ENCODE measurements at regions not wholly inside any gene's neighbourhood (a gene's known extent, or its start where the extent isn't known, plus 50 kb on each side); places are given as distances from the start of the nearest gene placed in this dataset.
A peak's percentile ranks its signal among the peaks of the same experiment; 100 is the strongest.

DNA sequence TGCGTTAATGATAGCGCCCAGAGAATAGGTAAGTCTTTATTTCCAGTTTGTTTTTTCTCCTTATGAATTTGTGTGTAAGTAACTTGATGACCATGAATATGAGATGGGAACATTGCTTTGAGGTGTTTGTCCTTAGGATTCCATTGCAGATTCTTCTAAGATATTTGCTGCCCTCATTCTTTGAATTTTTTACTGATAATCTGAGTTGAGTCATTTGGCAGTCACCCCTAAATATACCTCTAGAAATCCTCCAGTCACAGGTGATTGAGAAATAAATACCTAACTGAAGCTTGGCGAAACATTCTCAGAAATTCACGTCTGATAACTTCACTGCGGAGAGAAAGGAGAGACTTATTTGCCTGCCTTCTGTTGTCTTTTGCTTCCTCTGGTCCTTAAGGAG lies 345.5 kb downstream of the SQOR start:
- Histone ChIP-seq H3K4me1 (ENCODE audit: control insufficient read depth in 5 of 5, insufficient read depth in 5 of 5, low read length in 5 of 5) (no peaks in the 10 kb centered on the region), H3K4me3 (ENCODE audit: low read depth in 1 of 5, low read length in 5 of 5) (no peak overlapping the region), H3K36me3 (ENCODE audit: control insufficient read depth in 5 of 5, insufficient read depth in 5 of 5, low read length in 5 of 5) (no peaks in the 10 kb centered on the region), H3K9me3 (ENCODE audit: control insufficient read depth in 5 of 5, low read length in 5 of 5) (no peaks in the 10 kb centered on the region), H3K9ac (ENCODE audit: low read length in 5 of 5) (no peak overlapping the region), H3K27ac (ENCODE audit: low read depth, low read length) (no peak overlapping the region), H3K27me3 (ENCODE audit: control insufficient read depth in 5 of 5, insufficient read depth in 4 of 5, low read length in 5 of 5) (no peaks in the 10 kb centered on the region)

GRCh38 chr15:45981625-45982024 lies 346.8 kb downstream of the SQOR start:
- Histone ChIP-seq H3K27me3 (ENCODE audit: control insufficient read depth in 5 of 5, insufficient read depth in 4 of 5, low read length in 5 of 5) (no peaks in the 10 kb centered on the region), H3K9me3 (ENCODE audit: control insufficient read depth in 5 of 5, low read length in 5 of 5) (peaks cover 0 to 4% (median 4%) of the 10 kb centered on the region in 5 donors), H3K4me1 (ENCODE audit: control insufficient read depth in 5 of 5, insufficient read depth in 5 of 5, low read length in 5 of 5) (no peaks in the 10 kb centered on the region), H3K4me3 (ENCODE audit: low read depth in 1 of 5, low read length in 5 of 5) (no peak overlapping the region), H3K36me3 (ENCODE audit: control insufficient read depth in 5 of 5, insufficient read depth in 5 of 5, low read length in 5 of 5) (no peaks in the 10 kb centered on the region), H3K9ac (ENCODE audit: low read length in 5 of 5) (no peak overlapping the region), H3K27ac (ENCODE audit: low read depth, low read length) (no peak overlapping the region)

DNA sequence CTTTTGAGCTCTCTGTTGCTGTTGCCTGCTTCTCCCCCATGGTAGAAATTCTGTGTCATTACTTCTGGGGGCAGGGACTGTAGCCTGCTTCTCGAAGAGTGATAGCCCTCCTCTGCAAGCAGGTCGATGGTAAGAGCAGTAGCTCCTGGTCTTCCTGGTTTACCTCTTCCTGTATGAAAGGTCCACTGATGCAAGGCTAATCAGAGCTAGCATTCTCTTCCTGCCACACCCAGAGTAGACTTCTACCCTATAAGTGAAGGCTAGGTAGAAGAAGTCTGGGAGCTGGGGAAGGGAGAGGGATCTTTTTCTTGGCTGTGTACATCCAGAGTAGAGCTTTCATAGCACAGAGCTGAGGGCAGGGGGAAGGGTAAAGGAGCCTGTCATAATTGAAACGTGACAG lies 357.0 kb downstream of the SQOR start:
- Histone ChIP-seq H3K4me1 (ENCODE audit: control insufficient read depth in 5 of 5, insufficient read depth in 5 of 5, low read length in 5 of 5) (peaks cover 0 to 10% (median 0%) of the 10 kb centered on the region in 5 donors), H3K27me3 (ENCODE audit: control insufficient read depth in 5 of 5, insufficient read depth in 4 of 5, low read length in 5 of 5) (no peaks in the 10 kb centered on the region), H3K36me3 (ENCODE audit: control insufficient read depth in 5 of 5, insufficient read depth in 5 of 5, low read length in 5 of 5) (no peaks in the 10 kb centered on the region), H3K9me3 (ENCODE audit: control insufficient read depth in 5 of 5, low read length in 5 of 5) (peaks cover 0 to 7% (median 4%) of the 10 kb centered on the region in 5 donors), H3K27ac (ENCODE audit: low read depth, low read length) (no peak overlapping the region), H3K9ac (ENCODE audit: low read length in 5 of 5) (no peak overlapping the region), H3K4me3 (ENCODE audit: low read depth in 1 of 5, low read length in 5 of 5) (no peak overlapping the region)

DNA sequence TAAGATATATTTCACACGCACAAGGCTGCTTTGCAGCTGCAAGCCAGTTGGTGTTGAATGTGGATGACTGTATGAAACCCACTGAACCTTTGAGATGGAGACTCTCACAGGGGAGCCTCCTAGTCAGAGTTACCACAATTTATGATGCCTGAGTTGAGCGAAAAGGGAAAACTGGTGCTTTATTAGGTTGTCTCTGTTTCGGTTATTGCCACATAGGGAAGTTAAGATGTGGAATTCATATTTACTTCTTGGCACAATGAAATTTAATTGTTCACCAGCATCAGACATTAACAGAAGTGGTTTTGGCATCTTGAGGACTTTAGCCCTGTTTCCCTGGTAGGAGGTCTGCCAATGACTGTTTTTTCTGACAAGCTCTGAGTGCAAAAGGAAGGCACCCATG lies 358.2 kb downstream of the SQOR start:
- Histone ChIP-seq H3K9ac (ENCODE audit: low read length in 5 of 5) (no peak overlapping the region), H3K4me3 (ENCODE audit: low read depth in 1 of 5, low read length in 5 of 5) (no peak overlapping the region), H3K4me1 (ENCODE audit: control insufficient read depth in 5 of 5, insufficient read depth in 5 of 5, low read length in 5 of 5) (peaks cover 0 to 10% (median 0%) of the 10 kb centered on the region in 5 donors), H3K36me3 (ENCODE audit: control insufficient read depth in 5 of 5, insufficient read depth in 5 of 5, low read length in 5 of 5) (no peaks in the 10 kb centered on the region), H3K9me3 (ENCODE audit: control insufficient read depth in 5 of 5, low read length in 5 of 5) (no peaks in the 10 kb centered on the region), H3K27ac (ENCODE audit: low read depth, low read length) (no peak overlapping the region), H3K27me3 (ENCODE audit: control insufficient read depth in 5 of 5, insufficient read depth in 4 of 5, low read length in 5 of 5) (no peaks in the 10 kb centered on the region)

- no peak overlapping the region for H3K27ac ChIP-seq (ENCODE audit: low read depth, low read length)
- H3K4me1 ChIP-seq (ENCODE audit: control insufficient read depth in 5 of 5, insufficient read depth in 5 of 5, low read length in 5 of 5), result peaks cover 0 to 10% (median 0%) of the 10 kb centered on the region in 5 donors
- H3K36me3 ChIP-seq (ENCODE audit: control insufficient read depth in 5 of 5, insufficient read depth in 5 of 5, low read length in 5 of 5), result no peaks in the 10 kb centered on the region
- H3K4me3 ChIP-seq (ENCODE audit: low read depth in 1 of 5, low read length in 5 of 5), result no peak overlapping the region
- H3K9ac ChIP-seq (ENCODE audit: low read length in 5 of 5), result no peak overlapping the region
- H3K27me3 ChIP-seq (ENCODE audit: control insufficient read depth in 5 of 5, insufficient read depth in 4 of 5, low read length in 5 of 5), result no peaks in the 10 kb centered on the region
- no peaks in the 10 kb centered on the region for H3K9me3 ChIP-seq (ENCODE audit: control insufficient read depth in 5 of 5, low read length in 5 of 5)
These were observed 358.7 kb downstream of the SQOR start for GRCh38 chr15:45993508-45993907.

DNA sequence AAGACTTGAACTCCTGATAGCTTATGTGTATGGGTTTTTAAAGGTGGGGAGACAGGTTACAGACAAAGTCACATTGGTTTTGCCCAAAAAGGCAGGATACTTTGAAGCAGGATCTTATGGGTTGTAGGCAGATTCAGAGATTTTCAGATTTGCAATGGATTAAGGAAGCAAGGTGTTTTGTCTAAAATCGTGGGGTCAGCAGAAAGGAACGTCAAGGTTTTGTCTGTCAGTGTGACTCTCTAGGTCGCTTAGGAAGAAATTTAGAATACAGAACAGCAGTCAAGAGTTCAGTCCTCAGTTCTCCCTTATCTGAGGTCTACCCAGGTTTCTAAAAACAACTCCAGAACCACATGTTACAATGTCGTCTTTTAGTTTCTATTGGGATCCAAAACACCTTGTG lies 361.0 kb downstream of the SQOR start:
- Histone ChIP-seq H3K4me3 (ENCODE audit: low read depth in 1 of 5, low read length in 5 of 5) (no peak overlapping the region), H3K36me3 (ENCODE audit: control insufficient read depth in 5 of 5, insufficient read depth in 5 of 5, low read length in 5 of 5) (no peaks in the 10 kb centered on the region), H3K9ac (ENCODE audit: low read length in 5 of 5) (no peak overlapping the region), H3K9me3 (ENCODE audit: control insufficient read depth in 5 of 5, low read length in 5 of 5) (peaks cover 0 to 2% (median 0%) of the 10 kb centered on the region in 5 donors), H3K4me1 (ENCODE audit: control insufficient read depth in 5 of 5, insufficient read depth in 5 of 5, low read length in 5 of 5) (peaks cover 0 to 10% (median 0%) of the 10 kb centered on the region in 5 donors), H3K27me3 (ENCODE audit: control insufficient read depth in 5 of 5, insufficient read depth in 4 of 5, low read length in 5 of 5) (no peaks in the 10 kb centered on the region), H3K27ac (ENCODE audit: low read depth, low read length) (no peak overlapping the region)

DNA sequence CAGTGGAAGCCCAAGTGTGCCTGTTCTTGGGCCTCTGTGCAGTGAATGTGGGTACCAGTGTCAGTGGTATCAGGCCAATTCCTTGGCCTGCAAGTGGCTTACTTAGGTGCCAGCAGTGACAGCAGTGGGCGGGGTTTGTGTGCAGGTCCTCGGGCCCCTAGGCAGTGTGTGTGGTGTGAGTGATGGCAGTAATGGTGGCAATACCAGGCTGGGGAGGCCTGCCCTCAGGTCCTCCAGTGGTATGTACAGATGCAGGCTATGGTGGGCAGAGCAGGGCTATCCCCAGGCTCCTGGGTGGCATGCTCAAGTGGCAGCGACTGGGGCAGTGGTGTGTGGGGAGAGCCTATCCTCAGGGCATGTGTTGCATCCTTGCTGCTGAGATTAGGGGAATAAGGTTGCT lies 379.7 kb downstream of the SQOR start:
- Histone ChIP-seq H3K9ac (ENCODE audit: low read length in 5 of 5) (no peak overlapping the region), H3K4me3 (ENCODE audit: low read depth in 1 of 5, low read length in 5 of 5) (peak overlapping the region in 1 of 5 donors; percentile 11), H3K27me3 (ENCODE audit: control insufficient read depth in 5 of 5, insufficient read depth in 4 of 5, low read length in 5 of 5) (no peaks in the 10 kb centered on the region), H3K36me3 (ENCODE audit: control insufficient read depth in 5 of 5, insufficient read depth in 5 of 5, low read length in 5 of 5) (no peaks in the 10 kb centered on the region), H3K4me1 (ENCODE audit: control insufficient read depth in 5 of 5, insufficient read depth in 5 of 5, low read length in 5 of 5) (no peaks in the 10 kb centered on the region), H3K27ac (ENCODE audit: low read depth, low read length) (no peak overlapping the region), H3K9me3 (ENCODE audit: control insufficient read depth in 5 of 5, low read length in 5 of 5) (peaks cover 4 to 25% (median 15%) of the 10 kb centered on the region in 5 donors)

GRCh38 chr15:46034755-46035154 lies 399.9 kb downstream of the SQOR start:
- H3K36me3 ChIP-seq (ENCODE audit: control insufficient read depth in 5 of 5, insufficient read depth in 5 of 5, low read length in 5 of 5), result no peaks in the 10 kb centered on the region
- H3K9me3 ChIP-seq (ENCODE audit: control insufficient read depth in 5 of 5, low read length in 5 of 5), result peaks cover 0 to 2% (median 0%) of the 10 kb centered on the region in 5 donors
- H3K4me1 ChIP-seq (ENCODE audit: control insufficient read depth in 5 of 5, insufficient read depth in 5 of 5, low read length in 5 of 5), result no peaks in the 10 kb centered on the region
- H3K4me3 ChIP-seq (ENCODE audit: low read depth in 1 of 5, low read length in 5 of 5), result no peak overlapping the region
- no peak overlapping the region for H3K27ac ChIP-seq (ENCODE audit: low read depth, low read length)
- no peak overlapping the region for H3K9ac ChIP-seq (ENCODE audit: low read length in 5 of 5)
- no peaks in the 10 kb centered on the region for H3K27me3 ChIP-seq (ENCODE audit: control insufficient read depth in 5 of 5, insufficient read depth in 4 of 5, low read length in 5 of 5)

GRCh38 chr15:46039703-46040102 lies 404.9 kb downstream of the SQOR start:
- Histone ChIP-seq H3K4me3 (ENCODE audit: low read depth in 1 of 5, low read length in 5 of 5) (no peak overlapping the region), H3K4me1 (ENCODE audit: control insufficient read depth in 5 of 5, insufficient read depth in 5 of 5, low read length in 5 of 5) (no peaks in the 10 kb centered on the region), H3K27me3 (ENCODE audit: control insufficient read depth in 5 of 5, insufficient read depth in 4 of 5, low read length in 5 of 5) (no peaks in the 10 kb centered on the region), H3K27ac (ENCODE audit: low read depth, low read length) (no peak overlapping the region), H3K9me3 (ENCODE audit: control insufficient read depth in 5 of 5, low read length in 5 of 5) (peaks cover 0 to 2% (median 0%) of the 10 kb centered on the region in 5 donors), H3K36me3 (ENCODE audit: control insufficient read depth in 5 of 5, insufficient read depth in 5 of 5, low read length in 5 of 5) (no peaks in the 10 kb centered on the region), H3K9ac (ENCODE audit: low read length in 5 of 5) (no peak overlapping the region)

DNA sequence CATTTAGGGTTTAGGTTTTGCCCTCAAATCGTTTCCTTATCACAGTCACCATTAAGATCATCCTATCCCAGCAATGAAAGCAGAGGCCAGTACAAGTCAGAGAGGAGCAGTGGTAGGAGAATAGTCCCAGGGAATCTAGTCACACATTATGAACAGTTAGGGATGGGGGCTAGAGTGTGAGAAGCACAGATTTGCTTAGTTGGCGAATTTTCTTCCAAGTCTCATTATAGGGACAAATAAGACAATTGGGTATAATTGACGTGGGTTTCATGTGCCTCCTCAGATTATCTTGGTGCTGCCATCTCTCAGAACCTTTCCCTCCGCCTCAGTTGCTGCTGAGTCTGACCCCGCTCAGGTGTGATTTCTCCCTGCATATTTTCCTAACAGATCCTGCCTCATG lies 407.1 kb downstream of the SQOR start:
- H3K27me3 ChIP-seq (ENCODE audit: control insufficient read depth in 5 of 5, insufficient read depth in 4 of 5, low read length in 5 of 5), result no peaks in the 10 kb centered on the region
- H3K36me3 ChIP-seq (ENCODE audit: control insufficient read depth in 5 of 5, insufficient read depth in 5 of 5, low read length in 5 of 5), result no peaks in the 10 kb centered on the region
- H3K27ac ChIP-seq (ENCODE audit: low read depth, low read length), result no peak overlapping the region
- H3K9me3 ChIP-seq (ENCODE audit: control insufficient read depth in 5 of 5, low read length in 5 of 5), result no peaks in the 10 kb centered on the region
- no peak overlapping the region for H3K9ac ChIP-seq (ENCODE audit: low read length in 5 of 5)
- H3K4me3 ChIP-seq (ENCODE audit: low read depth in 1 of 5, low read length in 5 of 5), result no peak overlapping the region
- no peaks in the 10 kb centered on the region for H3K4me1 ChIP-seq (ENCODE audit: control insufficient read depth in 5 of 5, insufficient read depth in 5 of 5, low read length in 5 of 5)

Measured in subcutaneous abdominal adipose tissue (tissue), 5 donors.